Memory B cell (primary cell): ENCODE measurements at regions not wholly inside any gene's neighbourhood (a gene's known extent, or its start where the extent isn't known, plus 50 kb on each side); places are given as distances from the start of the nearest gene placed in this dataset.

Experiments
- ATAC-seq: fragments of 150-1000 bp; cut with Tn5 transposase; 2 replicates; pipeline ENCODE4 v1.10.0; 2021; ENCODE audit warnings: low read depth, mild to moderate bottlenecking, moderate library complexity
- DNase-seq, 2 donors: peaks; one replicate each; pipeline ENCODE4 v3.0.0; 2022; ENCODE audit warnings: low spot score in 2 of 2
- H3K27ac Mint-ChIP-seq: one replicate; pipeline ENCODE4 v1.8.0; 2022; ENCODE audit warnings: mild to moderate bottlenecking, moderate library complexity, mixed read lengths
- H3K27me3 Mint-ChIP-seq: one replicate; pipeline ENCODE4 v1.8.0; 2022; ENCODE audit warnings: mixed read lengths
- H3K36me3 Mint-ChIP-seq: one replicate; pipeline ENCODE4 v1.8.0; 2022; ENCODE audit warnings: mild to moderate bottlenecking, mixed read lengths
- H3K4me1 Mint-ChIP-seq: one replicate; pipeline ENCODE4 v1.8.0; 2022; ENCODE audit warnings: mixed read lengths
- H3K4me3 Mint-ChIP-seq: one replicate; pipeline ENCODE4 v1.8.0; 2022; ENCODE audit warnings: mild to moderate bottlenecking, moderate library complexity, mixed read lengths
- H3K9me3 Mint-ChIP-seq: one replicate; pipeline ENCODE4 v1.8.0; 2022; ENCODE audit warnings: mixed read lengths

- Mint-ChIP-seq H3K27me3 (no peaks in the 10 kb centered on the region), H3K4me3 (no peak overlapping the region), H3K36me3 (no peaks in the 10 kb centered on the region), H3K4me1 (peaks cover 3% of the 10 kb centered on the region), H3K27ac (no peak overlapping the region), H3K9me3 (no peaks in the 10 kb centered on the region)
- DNase-seq: no peak
- no peak for ATAC-seq
Measured at GRCh38 chr6:143607168-143607567, 70.6 kb upstream of the PHACTR2 start.

GRCh38 chr6:143605906-143606521, 71.8 kb upstream of the PHACTR2 start:
- no peaks in the 10 kb centered on the region for H3K9me3 Mint-ChIP-seq
- no peaks in the 10 kb centered on the region for H3K36me3 Mint-ChIP-seq
- no peaks in the 10 kb centered on the region for H3K27me3 Mint-ChIP-seq
- H3K4me1 Mint-ChIP-seq: no peaks in the 10 kb centered on the region
- DNase-seq: no peak
- H3K4me3 Mint-ChIP-seq: no peak overlapping the region
- no peak overlapping the region for H3K27ac Mint-ChIP-seq
- no peak for ATAC-seq

GRCh38 chr6:143603455-143603854, 74.3 kb upstream of the PHACTR2 start:
- no peak for ATAC-seq
- Mint-ChIP-seq H3K9me3 (no peaks in the 10 kb centered on the region), H3K27me3 (no peaks in the 10 kb centered on the region), H3K36me3 (no peaks in the 10 kb centered on the region), H3K27ac (no peak overlapping the region), H3K4me1 (peaks cover 2% of the 10 kb centered on the region), H3K4me3 (no peak overlapping the region)
- DNase-seq: no peak

GRCh38 chr6:143601504-143601903, 76.3 kb upstream of the PHACTR2 start:
- no peak for DNase-seq
- H3K27me3 Mint-ChIP-seq: no peaks in the 10 kb centered on the region
- H3K9me3 Mint-ChIP-seq: peaks cover 4% of the 10 kb centered on the region
- no peak overlapping the region for H3K27ac Mint-ChIP-seq
- peaks cover 10% of the 10 kb centered on the region for H3K4me1 Mint-ChIP-seq
- no peak for ATAC-seq
- H3K36me3 Mint-ChIP-seq: peaks cover 4% of the 10 kb centered on the region
- H3K4me3 Mint-ChIP-seq: no peak overlapping the region

GRCh38 chr6:143600821-143601220, 76.9 kb upstream of the PHACTR2 start:
- Mint-ChIP-seq H3K4me3 (no peak overlapping the region), H3K27ac (no peak overlapping the region)
- no peak for DNase-seq

GRCh38 chr6:143598466-143599080, 79.2 kb upstream of the PHACTR2 start:
- ATAC-seq (peak; percentile 54), DNase-seq (no peak)
- Mint-ChIP-seq H3K36me3 (peaks cover 4% of the 10 kb centered on the region), H3K4me3 (no peak overlapping the region), H3K4me1 (peaks cover 10% of the 10 kb centered on the region), H3K27ac (no peak overlapping the region), H3K27me3 (no peaks in the 10 kb centered on the region), H3K9me3 (peaks cover 4% of the 10 kb centered on the region)

More at GRCh38 chr6:143600821-143601220, 76.9 kb upstream of the PHACTR2 start:
- peaks cover 10% of the 10 kb centered on the region for H3K4me1 Mint-ChIP-seq
- peaks cover 4% of the 10 kb centered on the region for H3K36me3 Mint-ChIP-seq
- ATAC-seq: no peak
- peaks cover 4% of the 10 kb centered on the region for H3K9me3 Mint-ChIP-seq
- H3K27me3 Mint-ChIP-seq: no peaks in the 10 kb centered on the region

GRCh38 chr6:143596866-143597265, 80.9 kb upstream of the PHACTR2 start:
- no peak overlapping the region for H3K27ac Mint-ChIP-seq
- ATAC-seq (no peak), DNase-seq (no peak)
- H3K9me3 Mint-ChIP-seq: peaks cover 4% of the 10 kb centered on the region
- H3K36me3 Mint-ChIP-seq: peaks cover 4% of the 10 kb centered on the region
- H3K4me3 Mint-ChIP-seq: no peak overlapping the region
- no peaks in the 10 kb centered on the region for H3K27me3 Mint-ChIP-seq
- peaks cover 10% of the 10 kb centered on the region for H3K4me1 Mint-ChIP-seq

- Mint-ChIP-seq H3K27me3 (no peaks in the 10 kb centered on the region), H3K27ac (no peak overlapping the region), H3K9me3 (peaks cover 4% of the 10 kb centered on the region), H3K4me1 (peaks cover 10% of the 10 kb centered on the region), H3K4me3 (no peak overlapping the region), H3K36me3 (peaks cover 4% of the 10 kb centered on the region)
- DNase-seq (no peak), ATAC-seq (no peak)
Measured at GRCh38 chr6:143595251-143596036, 82.3 kb upstream of the PHACTR2 start.

GRCh38 chr6:143594647-143595046, 83.1 kb upstream of the PHACTR2 start:
- DNase-seq: no peak
- Mint-ChIP-seq H3K9me3 (peaks cover 4% of the 10 kb centered on the region), H3K27me3 (no peaks in the 10 kb centered on the region), H3K27ac (no peak overlapping the region), H3K36me3 (peaks cover 4% of the 10 kb centered on the region), H3K4me1 (peaks cover 10% of the 10 kb centered on the region), H3K4me3 (no peak overlapping the region)
- no peak for ATAC-seq

GRCh38 chr6:143592335-143592734, 80.8 kb upstream of the FUCA2 start:
- H3K4me1 Mint-ChIP-seq: no peaks in the 10 kb centered on the region
- no peak overlapping the region for H3K4me3 Mint-ChIP-seq
- no peaks in the 10 kb centered on the region for H3K27me3 Mint-ChIP-seq
- no peak overlapping the region for H3K27ac Mint-ChIP-seq
- no peaks in the 10 kb centered on the region for H3K9me3 Mint-ChIP-seq
- H3K36me3 Mint-ChIP-seq: peaks cover 2% of the 10 kb centered on the region
- no peak for DNase-seq
- no peak for ATAC-seq

GRCh38 chr6:143591441-143591840, 79.9 kb upstream of the FUCA2 start:
- Mint-ChIP-seq H3K9me3 (no peaks in the 10 kb centered on the region), H3K27me3 (no peaks in the 10 kb centered on the region), H3K4me3 (no peak overlapping the region), H3K4me1 (no peaks in the 10 kb centered on the region), H3K27ac (no peak overlapping the region), H3K36me3 (peaks cover 2% of the 10 kb centered on the region)
- ATAC-seq (no peak), DNase-seq (no peak)

GRCh38 chr6:143589162-143589561, 77.6 kb upstream of the FUCA2 start:
- H3K36me3 Mint-ChIP-seq: peaks cover 2% of the 10 kb centered on the region
- H3K27me3 Mint-ChIP-seq: no peaks in the 10 kb centered on the region
- ATAC-seq: no peak
- no peak for DNase-seq
- H3K9me3 Mint-ChIP-seq: no peaks in the 10 kb centered on the region
- no peak overlapping the region for H3K27ac Mint-ChIP-seq
- no peaks in the 10 kb centered on the region for H3K4me1 Mint-ChIP-seq
- no peak overlapping the region for H3K4me3 Mint-ChIP-seq

- DNase-seq (no peak), ATAC-seq (no peak)
- Mint-ChIP-seq H3K36me3 (peaks cover 2% of the 10 kb centered on the region), H3K9me3 (no peaks in the 10 kb centered on the region), H3K27me3 (no peaks in the 10 kb centered on the region), H3K27ac (no peak overlapping the region), H3K4me1 (no peaks in the 10 kb centered on the region), H3K4me3 (no peak overlapping the region)
Measured at GRCh38 chr6:143586557-143586956, 75.0 kb upstream of the FUCA2 start.

GRCh38 chr6:143585716-143586115, 74.2 kb upstream of the FUCA2 start:
- Mint-ChIP-seq H3K36me3 (peaks cover 2% of the 10 kb centered on the region), H3K9me3 (no peaks in the 10 kb centered on the region), H3K4me3 (no peak overlapping the region), H3K27me3 (no peaks in the 10 kb centered on the region), H3K27ac (no peak overlapping the region), H3K4me1 (no peaks in the 10 kb centered on the region)
- DNase-seq (no peak), ATAC-seq (no peak)
